ENCODE measurements at regions not wholly inside any gene's neighbourhood (a gene's known extent, or its start where the extent isn't known, plus 50 kb on each side); places are given as distances from the start of the nearest gene placed in this dataset.

GRCh38 chr5:61657010-61657409 lies 325.0 kb downstream of the ZSWIM6 start:
- Histone ChIP-seq H3K36me3 (no peaks in the 10 kb centered on the region), H3K9me3 (no peaks in the 10 kb centered on the region), H3K27me3 (no peaks in the 10 kb centered on the region), H3K4me1 (no peaks in the 10 kb centered on the region), H3K27ac (no peak overlapping the region), H3K4me3 (no peak overlapping the region)
- intact Hi-C loops (cut with DNase I), result no loop called here
- no peak for DNase-seq (ENCODE audit: extremely low spot score in 2 of 2)
- TF ChIP-seq CTCF (IDR thresholded peaks at IDR 0.05), result no peak

GRCh38 chr5:61657686-61658085 lies 325.6 kb downstream of the ZSWIM6 start:
- intact Hi-C loops (cut with DNase I), result no loop called here
- no peaks in the 10 kb centered on the region for H3K27me3 ChIP-seq
- no peaks in the 10 kb centered on the region for H3K9me3 ChIP-seq
- TF ChIP-seq POLR2A (IDR thresholded peaks at IDR 0.05) (no peak), CTCF (IDR thresholded peaks at IDR 0.05) (no peak), POLR2AphosphoS5 (IDR thresholded peaks at IDR 0.05; ENCODE audit: insufficient read depth in 1 of 2, low read depth in 1 of 2) (no peak)
- no peak for DNase-seq (ENCODE audit: extremely low spot score in 2 of 2)
- no peaks in the 10 kb centered on the region for H3K36me3 ChIP-seq
- H3K4me3 ChIP-seq, result no peak overlapping the region
- no peak overlapping the region for H3K27ac ChIP-seq
- no peaks in the 10 kb centered on the region for H3K4me1 ChIP-seq

GRCh38 chr5:61658592-61659008 lies 326.5 kb downstream of the ZSWIM6 start:
- H3K9me3 ChIP-seq, result no peaks in the 10 kb centered on the region
- no peaks in the 10 kb centered on the region for H3K27me3 ChIP-seq
- TF ChIP-seq CTCF (IDR thresholded peaks at IDR 0.05) (peak; percentile 71 to 93 (median 84)), POLR2AphosphoS5 (IDR thresholded peaks at IDR 0.05; ENCODE audit: insufficient read depth in 1 of 2, low read depth in 1 of 2) (no peak)
- H3K27ac ChIP-seq, result no peak overlapping the region
- no peaks in the 10 kb centered on the region for H3K36me3 ChIP-seq
- intact Hi-C loops (cut with DNase I), result no loop called here
- no peak overlapping the region for H3K4me3 ChIP-seq
- no peaks in the 10 kb centered on the region for H3K4me1 ChIP-seq
- DNase-seq (ENCODE audit: extremely low spot score in 2 of 2), result no peak

GRCh38 chr5:61659221-61659696 lies 327.2 kb downstream of the ZSWIM6 start:
- Histone ChIP-seq H3K36me3 (no peaks in the 10 kb centered on the region), H3K27me3 (no peaks in the 10 kb centered on the region), H3K4me1 (no peaks in the 10 kb centered on the region), H3K27ac (no peak overlapping the region), H3K9me3 (no peaks in the 10 kb centered on the region), H3K4me3 (no peak overlapping the region)
- no peak for TF ChIP-seq POLR2A (IDR thresholded peaks at IDR 0.05)
- no peak for TF ChIP-seq CTCF (IDR thresholded peaks at IDR 0.05)
- TF ChIP-seq POLR2AphosphoS5 (IDR thresholded peaks at IDR 0.05; ENCODE audit: insufficient read depth in 1 of 2, low read depth in 1 of 2), result no peak
- intact Hi-C loops (cut with DNase I), result no loop called here
- no peak for DNase-seq (ENCODE audit: extremely low spot score in 2 of 2)

- intact Hi-C loops (cut with DNase I), result no loop called here
- no peak overlapping the region for H3K27ac ChIP-seq
- H3K4me1 ChIP-seq, result no peaks in the 10 kb centered on the region
- no peaks in the 10 kb centered on the region for H3K36me3 ChIP-seq
- H3K4me3 ChIP-seq, result no peak overlapping the region
- no peaks in the 10 kb centered on the region for H3K9me3 ChIP-seq
- no peak for DNase-seq (ENCODE audit: extremely low spot score in 2 of 2)
- H3K27me3 ChIP-seq, result no peaks in the 10 kb centered on the region
- TF ChIP-seq CTCF (IDR thresholded peaks at IDR 0.05) (no peak), POLR2A (IDR thresholded peaks at IDR 0.05) (no peak), POLR2AphosphoS5 (IDR thresholded peaks at IDR 0.05; ENCODE audit: insufficient read depth in 1 of 2, low read depth in 1 of 2) (no peak)
Observed at GRCh38 chr5:61662670-61663069, 330.6 kb downstream of the ZSWIM6 start.

All from vagina (tissue), 2 donors.